ENCODE measurements at regions not wholly inside any gene's neighbourhood (a gene's known extent, or its start where the extent isn't known, plus 50 kb on each side); places are given as distances from the start of the nearest gene placed in this dataset.
A peak's percentile ranks its signal among the peaks of the same experiment; 100 is the strongest.

DNA sequence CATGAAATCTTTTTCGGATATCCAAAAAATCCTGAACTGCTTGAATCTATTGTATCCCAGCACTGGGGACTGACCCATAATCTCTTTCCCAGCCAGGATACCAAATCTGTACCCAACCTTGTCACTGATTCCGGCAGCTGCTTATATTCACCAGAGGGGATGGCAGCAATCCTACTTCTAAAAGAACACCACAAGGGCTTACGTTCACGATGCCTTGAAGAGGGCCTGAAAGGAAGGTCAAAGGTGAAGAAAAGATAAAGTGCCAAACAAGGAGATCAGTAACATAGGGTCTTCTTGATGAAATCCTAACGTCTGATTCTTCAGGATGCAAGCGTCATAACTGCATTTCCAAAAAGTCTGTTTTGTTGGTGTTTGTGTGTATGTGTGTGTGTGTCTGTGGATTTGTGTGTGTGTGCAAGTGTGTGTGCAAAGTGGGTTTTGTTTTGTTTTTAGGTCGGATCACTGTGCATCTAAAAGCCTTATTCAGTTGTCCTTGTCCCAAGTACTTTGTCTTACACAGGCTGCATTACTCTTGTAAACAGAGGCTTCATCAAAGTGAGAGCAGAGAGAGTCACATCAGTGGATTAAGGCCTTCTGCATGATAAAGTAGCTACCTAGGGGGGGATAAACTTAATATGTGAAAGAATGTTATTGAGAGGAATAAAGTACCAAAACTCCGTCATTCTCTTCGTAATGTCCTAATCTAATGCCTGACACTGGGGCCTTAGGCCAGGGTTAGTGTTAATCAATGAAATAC lies 179.3 kb downstream of the BARHL2 start:
- Mint-ChIP-seq H3K4me1 (peaks cover 30% of the 10 kb centered on the region), H3K27ac (no peak overlapping the region), H3K27me3 (ENCODE audit: insufficient read depth, low read depth, poor library complexity) (no peaks in the 10 kb centered on the region), H3K9me3 (no peaks in the 10 kb centered on the region), H3K4me3 (no peak overlapping the region), H3K36me3 (ENCODE audit: low read depth) (no peaks in the 10 kb centered on the region)
- no peak for TF ChIP-seq EZH2phosphoT487 (IDR thresholded peaks at IDR 0.05; ENCODE audit: unreplicated experiment)
- no peak for TF ChIP-seq ZNF331 (CRISPR knock-in tag; IDR thresholded peaks at IDR 0.05; ENCODE audit: low read depth)
- TF ChIP-seq, protein P1, sequence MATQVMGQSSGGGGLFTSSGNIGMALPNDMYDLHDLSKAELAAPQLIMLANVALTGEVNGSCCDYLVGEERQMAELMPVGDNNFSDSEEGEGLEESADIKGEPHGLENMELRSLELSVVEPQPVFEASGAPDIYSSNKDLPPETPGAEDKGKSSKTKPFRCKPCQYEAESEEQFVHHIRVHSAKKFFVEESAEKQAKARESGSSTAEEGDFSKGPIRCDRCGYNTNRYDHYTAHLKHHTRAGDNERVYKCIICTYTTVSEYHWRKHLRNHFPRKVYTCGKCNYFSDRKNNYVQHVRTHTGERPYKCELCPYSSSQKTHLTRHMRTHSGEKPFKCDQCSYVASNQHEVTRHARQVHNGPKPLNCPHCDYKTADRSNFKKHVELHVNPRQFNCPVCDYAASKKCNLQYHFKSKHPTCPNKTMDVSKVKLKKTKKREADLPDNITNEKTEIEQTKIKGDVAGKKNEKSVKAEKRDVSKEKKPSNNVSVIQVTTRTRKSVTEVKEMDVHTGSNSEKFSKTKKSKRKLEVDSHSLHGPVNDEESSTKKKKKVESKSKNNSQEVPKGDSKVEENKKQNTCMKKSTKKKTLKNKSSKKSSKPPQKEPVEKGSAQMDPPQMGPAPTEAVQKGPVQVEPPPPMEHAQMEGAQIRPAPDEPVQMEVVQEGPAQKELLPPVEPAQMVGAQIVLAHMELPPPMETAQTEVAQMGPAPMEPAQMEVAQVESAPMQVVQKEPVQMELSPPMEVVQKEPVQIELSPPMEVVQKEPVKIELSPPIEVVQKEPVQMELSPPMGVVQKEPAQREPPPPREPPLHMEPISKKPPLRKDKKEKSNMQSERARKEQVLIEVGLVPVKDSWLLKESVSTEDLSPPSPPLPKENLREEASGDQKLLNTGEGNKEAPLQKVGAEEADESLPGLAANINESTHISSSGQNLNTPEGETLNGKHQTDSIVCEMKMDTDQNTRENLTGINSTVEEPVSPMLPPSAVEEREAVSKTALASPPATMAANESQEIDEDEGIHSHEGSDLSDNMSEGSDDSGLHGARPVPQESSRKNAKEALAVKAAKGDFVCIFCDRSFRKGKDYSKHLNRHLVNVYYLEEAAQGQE (IDR thresholded peaks at IDR 0.05; ENCODE audit: unreplicated experiment): no peak
- TF ChIP-seq, protein P2, sequence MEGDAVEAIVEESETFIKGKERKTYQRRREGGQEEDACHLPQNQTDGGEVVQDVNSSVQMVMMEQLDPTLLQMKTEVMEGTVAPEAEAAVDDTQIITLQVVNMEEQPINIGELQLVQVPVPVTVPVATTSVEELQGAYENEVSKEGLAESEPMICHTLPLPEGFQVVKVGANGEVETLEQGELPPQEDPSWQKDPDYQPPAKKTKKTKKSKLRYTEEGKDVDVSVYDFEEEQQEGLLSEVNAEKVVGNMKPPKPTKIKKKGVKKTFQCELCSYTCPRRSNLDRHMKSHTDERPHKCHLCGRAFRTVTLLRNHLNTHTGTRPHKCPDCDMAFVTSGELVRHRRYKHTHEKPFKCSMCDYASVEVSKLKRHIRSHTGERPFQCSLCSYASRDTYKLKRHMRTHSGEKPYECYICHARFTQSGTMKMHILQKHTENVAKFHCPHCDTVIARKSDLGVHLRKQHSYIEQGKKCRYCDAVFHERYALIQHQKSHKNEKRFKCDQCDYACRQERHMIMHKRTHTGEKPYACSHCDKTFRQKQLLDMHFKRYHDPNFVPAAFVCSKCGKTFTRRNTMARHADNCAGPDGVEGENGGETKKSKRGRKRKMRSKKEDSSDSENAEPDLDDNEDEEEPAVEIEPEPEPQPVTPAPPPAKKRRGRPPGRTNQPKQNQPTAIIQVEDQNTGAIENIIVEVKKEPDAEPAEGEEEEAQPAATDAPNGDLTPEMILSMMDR (conservative IDR thresholded peaks at IDR 0.05; ENCODE audit: low read depth in 2 of 2): no peak
- TF ChIP-seq STAT1 (IDR thresholded peaks at IDR 0.05; ENCODE audit: unreplicated experiment): no peak
- TF ChIP-seq ZNF114 (CRISPR knock-in tag; IDR thresholded peaks at IDR 0.05): no peak
- no peak for TF ChIP-seq JUNB (IDR thresholded peaks at IDR 0.05; ENCODE audit: unreplicated experiment)
- no peak for TF ChIP-seq CREB1 (CRISPR knock-in tag; IDR thresholded peaks at IDR 0.05; ENCODE audit: low read depth)
- no peak for TF ChIP-seq EZH2 (IDR thresholded peaks at IDR 0.05; ENCODE audit: low read depth, unreplicated experiment)
- Histone ChIP-seq H3K79me2 (replicated peaks; ENCODE audit: insufficient read depth) (no peaks in the 10 kb centered on the region), H3F3A (replicated peaks; ENCODE audit: low read depth) (no peaks in the 10 kb centered on the region), H3K27me3 (ENCODE audit: insufficient read depth) (no peaks in the 10 kb centered on the region), H3K4me2 (no peak overlapping the region), H3K4me1 (ENCODE audit: insufficient read depth) (peaks cover 15% of the 10 kb centered on the region), H4K20me1 (replicated peaks; ENCODE audit: insufficient read depth) (no peaks in the 10 kb centered on the region), H3K27ac (ENCODE audit: low read depth) (no peak overlapping the region), H3K36me3 (ENCODE audit: insufficient read depth) (no peaks in the 10 kb centered on the region), H2AFZ (no peak overlapping the region), H3K4me3 (no peak overlapping the region), H3K9me2 (ENCODE audit: insufficient read depth) (no peaks in the 10 kb centered on the region)
- no peak for DNase-seq (ENCODE audit: low spot score)
- peak; percentile 67 for ATAC-seq

All from GM23338 (cell line).